Mesendoderm (in vitro differentiated cells): ENCODE measurements at regions not wholly inside any gene's neighbourhood (a gene's known extent, or its start where the extent isn't known, plus 50 kb on each side); places are given as distances from the start of the nearest gene placed in this dataset.

ENCODE experiments used
- DNase-seq: peaks from one replicate; pipeline ENCODE4 v3.0.0; 2013
- H2AK5ac ChIP-seq: 2 replicates; pipeline ENCODE4 v1.6.1; 2013; ENCODE audit warnings: low read length, inconsistent platforms
- H2BK120ac ChIP-seq: 2 replicates; pipeline ENCODE4 v1.6.1; 2013; ENCODE audit warnings: low read depth, mild to moderate bottlenecking, low read length, moderate library complexity, mixed read lengths
- H2BK15ac ChIP-seq: replicated peaks from 2 replicates; pipeline ENCODE4 v1.6.1; 2013; ENCODE audit warnings: low read depth, mild to moderate bottlenecking, moderate library complexity
- H2BK5ac ChIP-seq: 2 replicates; pipeline ENCODE4 v1.6.1; 2013; ENCODE audit warnings: low read length, inconsistent platforms
- H3K18ac ChIP-seq: 2 replicates; pipeline ENCODE4 v1.6.1; 2013; ENCODE audit warnings: mild to moderate bottlenecking, low read length, mixed read lengths
- H3K23ac ChIP-seq: one replicate; pipeline ENCODE4 v1.6.1; 2013; ENCODE audit warnings: low read length
- H3K27ac ChIP-seq: 2 replicates; pipeline ENCODE4 v1.5.1; 2013; ENCODE audit warnings: low read depth, mild to moderate bottlenecking, inconsistent platforms, low read length, moderate library complexity
- H3K27me3 ChIP-seq: 2 replicates; pipeline ENCODE4 v1.6.1; 2013; ENCODE audit warnings: low read length, control low read depth, mild to moderate bottlenecking, inconsistent platforms; ENCODE audit not compliant: insufficient read depth, poor library complexity
- H3K36me3 ChIP-seq: 2 replicates; pipeline ENCODE4 v1.6.1; 2013; ENCODE audit warnings: low read length, inconsistent platforms; ENCODE audit not compliant: control insufficient read depth, insufficient read depth
- H3K4ac ChIP-seq: one replicate; pipeline ENCODE4 v1.6.1; 2013; ENCODE audit warnings: low read depth, mild to moderate bottlenecking, low read length, moderate library complexity
- H3K4me1 ChIP-seq: 2 replicates; pipeline ENCODE4 v1.6.1; 2013; ENCODE audit warnings: low read depth, low read length, inconsistent platforms; ENCODE audit not compliant: control insufficient read depth
- H3K4me2 ChIP-seq: 2 replicates; pipeline ENCODE4 v1.6.1; 2013; ENCODE audit warnings: low read length
- H3K4me3 ChIP-seq: 2 replicates; pipeline ENCODE4 v1.5.1; 2013; ENCODE audit warnings: mild to moderate bottlenecking, low read length
- H3K56ac ChIP-seq: one replicate; pipeline ENCODE4 v1.6.1; 2013; ENCODE audit warnings: low read length
- H3K79me1 ChIP-seq: 2 replicates; pipeline ENCODE4 v1.6.1; 2013; ENCODE audit warnings: low read length, inconsistent platforms
- H3K79me2 ChIP-seq: 2 replicates; pipeline ENCODE4 v1.6.1; 2013; ENCODE audit warnings: mild to moderate bottlenecking, low read length; ENCODE audit not compliant: control insufficient read depth, insufficient read depth
- H3K9ac ChIP-seq: 2 replicates; pipeline ENCODE4 v1.6.1; 2013; ENCODE audit warnings: low read length, inconsistent platforms
- H4K5ac ChIP-seq: one replicate; pipeline ENCODE4 v1.6.1; 2013; ENCODE audit warnings: low read length
- H4K8ac ChIP-seq: one replicate; pipeline ENCODE4 v1.6.1; 2013; ENCODE audit warnings: low read depth, mild to moderate bottlenecking, control low read depth, low read length, moderate library complexity
- WGBS: extraction: QIAGEN DNeasy Blood & Tissue Kit; methylation state at CpG from one replicate; pipeline ENCODE4 v1.1.7; 2013; ENCODE audit warnings: low lambda C conversion rate, missing lambda C conversion rate; ENCODE audit not compliant: insufficient coverage; ENCODE audit errors: extremely low coverage; 5-methylcytosine and 5-hydroxymethylcytosine counted together

GRCh38 chr6:41476401-41476800 is 69.8 kb upstream of the FOXP4 start:
- Histone ChIP-seq H3K4ac (no peak overlapping the region), H3K4me1 (peaks cover 11% of the 10 kb centered on the region), H3K27me3 (peaks cover 2% of the 10 kb centered on the region), H3K23ac (no peak overlapping the region), H4K8ac (no peak overlapping the region), H3K79me1 (no peaks in the 10 kb centered on the region), H3K27ac (no peak overlapping the region), H3K4me2 (no peak overlapping the region), H2BK5ac (no peak overlapping the region), H3K4me3 (no peak overlapping the region), H3K79me2 (no peaks in the 10 kb centered on the region), H3K18ac (no peak overlapping the region), H4K5ac (no peak overlapping the region), H3K56ac (no peak overlapping the region), H3K9ac (no peak overlapping the region), H2AK5ac (no peak overlapping the region), H3K36me3 (no peaks in the 10 kb centered on the region), H2BK15ac (no peak overlapping the region), H2BK120ac (no peak overlapping the region)
- DNase-seq: no peak
- no CpG with 5 or more reads among the region's 4 CpGs for WGBS

- DNase-seq: peak; percentile 59
- no peak overlapping the region for H3K4me2 ChIP-seq
- H3K27me3 ChIP-seq: peaks cover 2% of the 10 kb centered on the region
- no peak overlapping the region for H3K56ac ChIP-seq
- H3K9ac ChIP-seq: no peak overlapping the region
- no peaks in the 10 kb centered on the region for H3K79me2 ChIP-seq
- no peak overlapping the region for H2AK5ac ChIP-seq
- H3K4me1 ChIP-seq: peaks cover 6% of the 10 kb centered on the region
- no peaks in the 10 kb centered on the region for H3K79me1 ChIP-seq
- no peak overlapping the region for H3K18ac ChIP-seq
- H2BK5ac ChIP-seq: no peak overlapping the region
- no CpG with 5 or more reads among the region's 3 CpGs for WGBS
- no peak overlapping the region for H4K8ac ChIP-seq
- no peak overlapping the region for H3K4me3 ChIP-seq
- H3K27ac ChIP-seq: no peak overlapping the region
- H3K23ac ChIP-seq: no peak overlapping the region
- H2BK120ac ChIP-seq: no peak overlapping the region
- no peak overlapping the region for H4K5ac ChIP-seq
- H3K4ac ChIP-seq: no peak overlapping the region
- no peak overlapping the region for H2BK15ac ChIP-seq
- H3K36me3 ChIP-seq: no peaks in the 10 kb centered on the region
These were observed 68.6 kb upstream of the FOXP4 start for GRCh38 chr6:41477572-41477971.

GRCh38 chr6:41483943-41484342 is 62.2 kb upstream of the FOXP4 start:
- Histone ChIP-seq H2AK5ac (no peak overlapping the region), H3K56ac (no peak overlapping the region), H2BK5ac (no peak overlapping the region), H3K27me3 (no peaks in the 10 kb centered on the region), H3K23ac (no peak overlapping the region), H3K4me3 (no peak overlapping the region), H3K9ac (no peak overlapping the region), H3K18ac (no peak overlapping the region), H3K4ac (no peak overlapping the region), H3K79me1 (no peaks in the 10 kb centered on the region), H3K79me2 (no peaks in the 10 kb centered on the region), H4K5ac (no peak overlapping the region), H3K4me2 (no peak overlapping the region), H4K8ac (no peak overlapping the region), H2BK120ac (no peak overlapping the region), H3K27ac (no peak overlapping the region), H2BK15ac (no peak overlapping the region), H3K36me3 (no peaks in the 10 kb centered on the region), H3K4me1 (peaks cover 12% of the 10 kb centered on the region)
- WGBS: no CpG with 5 or more reads among the region's 1 CpG
- DNase-seq: no peak

GRCh38 chr6:41487860-41488432 is 58.2 kb upstream of the FOXP4 start:
- DNase-seq: peak; percentile 18
- H4K8ac ChIP-seq: no peak overlapping the region
- no peak overlapping the region for H3K4ac ChIP-seq
- no peaks in the 10 kb centered on the region for H3K79me1 ChIP-seq
- H2AK5ac ChIP-seq: no peak overlapping the region
- H3K56ac ChIP-seq: peak overlapping the region; percentile 12
- no peak overlapping the region for H3K4me2 ChIP-seq
- no peaks in the 10 kb centered on the region for H3K27me3 ChIP-seq
- H3K36me3 ChIP-seq: no peaks in the 10 kb centered on the region
- H3K27ac ChIP-seq: no peak overlapping the region
- H4K5ac ChIP-seq: no peak overlapping the region
- no peak overlapping the region for H2BK5ac ChIP-seq
- H3K9ac ChIP-seq: no peak overlapping the region
- peaks cover 27% of the 10 kb centered on the region for H3K4me1 ChIP-seq
- no peak overlapping the region for H2BK120ac ChIP-seq
- H3K18ac ChIP-seq: peak overlapping the region; percentile 4
- no peak overlapping the region for H3K23ac ChIP-seq
- H3K79me2 ChIP-seq: no peaks in the 10 kb centered on the region
- no peak overlapping the region for H3K4me3 ChIP-seq
- no peak overlapping the region for H2BK15ac ChIP-seq
- no CpG with 5 or more reads among the region's 9 CpGs for WGBS

GRCh38 chr6:41488433-41489119 is 57.6 kb upstream of the FOXP4 start:
- no peaks in the 10 kb centered on the region for H3K27me3 ChIP-seq
- H3K23ac ChIP-seq: no peak overlapping the region
- H2AK5ac ChIP-seq: no peak overlapping the region
- H2BK5ac ChIP-seq: no peak overlapping the region
- peaks cover 27% of the 10 kb centered on the region for H3K4me1 ChIP-seq
- H2BK15ac ChIP-seq: no peak overlapping the region
- no peak overlapping the region for H4K8ac ChIP-seq
- H3K4me3 ChIP-seq: no peak overlapping the region
- H2BK120ac ChIP-seq: no peak overlapping the region
- no peak overlapping the region for H3K4me2 ChIP-seq
- no peaks in the 10 kb centered on the region for H3K36me3 ChIP-seq
- peak overlapping the region; percentile 6 for H3K4ac ChIP-seq
- H4K5ac ChIP-seq: no peak overlapping the region
- H3K27ac ChIP-seq: peak overlapping the region; percentile 32
- H3K9ac ChIP-seq: no peak overlapping the region
- H3K18ac ChIP-seq: peak overlapping the region; percentile 34
- no peaks in the 10 kb centered on the region for H3K79me2 ChIP-seq
- no CpG with 5 or more reads among the region's 12 CpGs for WGBS
- H3K79me1 ChIP-seq: no peaks in the 10 kb centered on the region
- DNase-seq: peak; percentile 91
- H3K56ac ChIP-seq: peak overlapping the region; percentile 68
